Esophagus muscularis mucosa (tissue), 4 donors: ENCODE measurements at regions not wholly inside any gene's neighbourhood (a gene's known extent, or its start where the extent isn't known, plus 50 kb on each side); places are given as distances from the start of the nearest gene placed in this dataset.

ENCODE experiments used
- DNase-seq: peaks from one replicate; pipeline ENCODE4 v3.0.0-alpha.2; 2017; ENCODE audit errors: extremely low spot score
- H3K27ac ChIP-seq, 4 donors: fragments of 200-600 bp; sonication (generic); replicated peaks in 1 of 4; 1 replicate in 3 of 4; 2 replicates in 1 of 4; pipeline ENCODE4 v1.5.1; 2016 to 2019; ENCODE audit warnings: mild to moderate bottlenecking in 1 of 4
- H3K27me3 ChIP-seq, 4 donors: fragments of 200-600 bp; sonication (generic); one replicate each; pipeline versions ENCODE4 v1.5.1 to v1.6.0; 2016 to 2019
- H3K36me3 ChIP-seq, 4 donors: fragments of 200-600 bp; sonication (generic); one replicate each; pipeline ENCODE4 v1.5.1; 2016 to 2019
- H3K4me1 ChIP-seq, 4 donors: fragments of 200-600 bp; sonication (generic); one replicate each; pipeline ENCODE4 v1.5.1; 2016 to 2019
- H3K4me3 ChIP-seq, 4 donors: fragments of 200-600 bp; sonication (generic); 1 replicate in 2 of 4; 2 replicates in 2 of 4; pipeline ENCODE4 v1.5.1; 2016 to 2019; ENCODE audit warnings: mild to moderate bottlenecking in 4 of 4, moderate library complexity in 1 of 4
- H3K9me3 ChIP-seq, 4 donors: fragments of 200-600 bp; sonication (generic); 1 replicate in 3 of 4; 2 replicates in 1 of 4; pipeline ENCODE4 v1.5.1; 2016 to 2019
- EP300 ChIP-seq: sonication (generic); formaldehyde crosslinking; IDR thresholded peaks from one replicate; pipeline ENCODE4 v1.6.1; 2017; ENCODE audit warnings: antibody characterized with exemption
- POLR2A ChIP-seq: fragments of 450-650 bp; IDR thresholded peaks from one replicate; pipeline ENCODE4 v1.6.1; 2017; ENCODE audit warnings: antibody characterized with exemption, moderate library complexity, mild to moderate bottlenecking, low read depth
- POLR2AphosphoS5 ChIP-seq, 2 donors: sonication (generic); formaldehyde crosslinking; IDR thresholded peaks; one replicate each; pipeline ENCODE4 v1.6.1; 2017; ENCODE audit warnings: antibody characterized with exemption in 2 of 2
- WGBS: methylation state at CpG from one replicate; pipeline ENCODE4 v1.1.5; 2018; 5-methylcytosine and 5-hydroxymethylcytosine counted together
- intact Hi-C: fragments of 100-400 bp; cut with DNase I; formaldehyde crosslinking; loops from one replicate; pipeline ENCODE4 v1.15.1; 2023
- TF ChIP-seq, protein P1 (sequence below), 3 experiments: fragments of 200-600 bp in 2 of 3; fragments of 450-650 bp in 1 of 3; sonication (generic) in 2 of 3; IDR thresholded peaks; one replicate each; pipeline ENCODE4 v1.5.1; 2017 to 2019; ENCODE audit warnings: antibody characterized with exemption in 3 of 3, mild to moderate bottlenecking in 2 of 3, moderate library complexity in 1 of 3

DNA sequence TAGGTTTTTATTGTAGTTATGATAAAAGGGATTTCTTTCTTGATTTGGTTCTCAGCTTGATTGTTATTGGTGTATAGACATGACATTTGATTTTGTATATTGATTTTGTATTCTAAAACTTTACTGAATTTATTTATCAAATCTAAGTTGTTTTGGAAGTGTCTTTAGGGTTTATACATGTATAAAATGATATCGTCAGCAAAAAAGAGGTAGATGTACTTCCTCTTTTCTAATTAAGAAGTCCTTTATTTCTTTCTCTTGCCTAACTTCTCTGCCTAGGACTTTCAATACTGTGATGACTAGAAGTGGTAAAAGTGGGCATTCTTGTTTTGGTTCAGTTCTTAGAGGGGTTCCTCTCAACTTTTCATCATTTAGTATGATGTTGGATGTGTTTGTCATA, 487.3 kb upstream of the KIF2B start:
- H3K4me3 ChIP-seq, result no peak overlapping the region
- TF ChIP-seq, protein P1, sequence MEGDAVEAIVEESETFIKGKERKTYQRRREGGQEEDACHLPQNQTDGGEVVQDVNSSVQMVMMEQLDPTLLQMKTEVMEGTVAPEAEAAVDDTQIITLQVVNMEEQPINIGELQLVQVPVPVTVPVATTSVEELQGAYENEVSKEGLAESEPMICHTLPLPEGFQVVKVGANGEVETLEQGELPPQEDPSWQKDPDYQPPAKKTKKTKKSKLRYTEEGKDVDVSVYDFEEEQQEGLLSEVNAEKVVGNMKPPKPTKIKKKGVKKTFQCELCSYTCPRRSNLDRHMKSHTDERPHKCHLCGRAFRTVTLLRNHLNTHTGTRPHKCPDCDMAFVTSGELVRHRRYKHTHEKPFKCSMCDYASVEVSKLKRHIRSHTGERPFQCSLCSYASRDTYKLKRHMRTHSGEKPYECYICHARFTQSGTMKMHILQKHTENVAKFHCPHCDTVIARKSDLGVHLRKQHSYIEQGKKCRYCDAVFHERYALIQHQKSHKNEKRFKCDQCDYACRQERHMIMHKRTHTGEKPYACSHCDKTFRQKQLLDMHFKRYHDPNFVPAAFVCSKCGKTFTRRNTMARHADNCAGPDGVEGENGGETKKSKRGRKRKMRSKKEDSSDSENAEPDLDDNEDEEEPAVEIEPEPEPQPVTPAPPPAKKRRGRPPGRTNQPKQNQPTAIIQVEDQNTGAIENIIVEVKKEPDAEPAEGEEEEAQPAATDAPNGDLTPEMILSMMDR (IDR thresholded peaks at IDR 0.05), result no peak
- TF ChIP-seq POLR2A (no peak), POLR2AphosphoS5 (IDR thresholded peaks at IDR 0.05) (no peak), EP300 (no peak)
- H3K27ac ChIP-seq, result no peak overlapping the region
- H3K4me1 ChIP-seq, result no peaks in the 10 kb centered on the region
- H3K27me3 ChIP-seq, result no peaks in the 10 kb centered on the region
- H3K9me3 ChIP-seq, result peaks cover 0 to 5% (median 2%) of the 10 kb centered on the region in 4 donors
- H3K36me3 ChIP-seq, result no peaks in the 10 kb centered on the region
- DNase-seq, result no peak
- intact Hi-C loops, result no loop called here
- WGBS, result 97% methylated on average over 1 of the region's 1 CpG

DNA sequence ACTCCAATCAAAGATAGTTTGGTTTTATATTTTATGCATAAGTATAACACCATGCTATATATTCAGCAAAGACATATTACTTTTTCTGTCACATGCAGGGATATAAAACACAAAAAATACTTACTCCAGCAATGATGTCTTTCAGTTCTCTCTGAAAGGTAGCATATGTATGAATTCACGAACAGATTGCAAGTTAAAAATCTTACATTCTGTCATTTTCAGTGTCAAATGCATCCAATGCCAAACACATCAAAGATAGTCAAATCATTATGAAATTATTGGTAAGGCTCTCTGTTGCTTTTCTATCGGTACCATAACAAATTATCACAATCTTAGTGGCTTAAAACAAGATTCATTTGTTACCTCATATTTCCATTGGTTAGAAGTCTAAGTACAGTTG, 492.0 kb upstream of the KIF2B start:
- Histone ChIP-seq H3K4me1 (no peaks in the 10 kb centered on the region), H3K36me3 (no peaks in the 10 kb centered on the region), H3K9me3 (no peaks in the 10 kb centered on the region), H3K27ac (no peak overlapping the region), H3K27me3 (no peaks in the 10 kb centered on the region), H3K4me3 (no peak overlapping the region)
- DNase-seq, result no peak
- 88% methylated on average over 2 of the region's 2 CpGs for WGBS
- intact Hi-C loops, result no loop called here
- TF ChIP-seq, protein P1 (IDR thresholded peaks at IDR 0.05), result no peak
- TF ChIP-seq EP300, result no peak
- TF ChIP-seq POLR2AphosphoS5 (IDR thresholded peaks at IDR 0.05), result no peak
- no peak for TF ChIP-seq POLR2A

DNA sequence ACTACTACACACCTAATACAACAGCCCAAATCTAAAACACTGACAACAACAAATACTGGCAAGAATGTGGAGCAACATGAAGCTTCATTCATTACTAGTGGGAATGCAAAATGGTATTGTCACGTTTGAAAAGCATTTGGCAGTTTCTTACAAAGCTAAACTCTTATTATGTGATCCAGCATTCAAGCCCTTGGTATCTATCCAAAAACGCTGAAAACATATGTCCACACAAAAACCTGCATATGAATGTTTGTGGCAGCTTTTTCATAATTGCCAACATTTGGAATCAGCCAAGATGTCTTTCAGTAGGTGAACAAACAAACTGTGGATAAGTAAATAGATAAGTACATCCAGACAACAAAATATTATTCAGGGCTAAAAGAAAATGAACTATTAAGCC, 501.1 kb upstream of the KIF2B start:
- Histone ChIP-seq H3K9me3 (peaks cover 0 to 6% (median 0%) of the 10 kb centered on the region in 4 donors), H3K36me3 (no peaks in the 10 kb centered on the region), H3K4me1 (no peaks in the 10 kb centered on the region), H3K4me3 (no peak overlapping the region), H3K27me3 (no peaks in the 10 kb centered on the region), H3K27ac (no peak overlapping the region)
- DNase-seq, result no peak
- TF ChIP-seq POLR2AphosphoS5 (IDR thresholded peaks at IDR 0.05) (no peak), POLR2A (no peak), EP300 (no peak)
- TF ChIP-seq, protein P1 (IDR thresholded peaks at IDR 0.05), result no peak
- 71% methylated on average over 2 of the region's 2 CpGs for WGBS
- intact Hi-C loops, result no loop called here

DNA sequence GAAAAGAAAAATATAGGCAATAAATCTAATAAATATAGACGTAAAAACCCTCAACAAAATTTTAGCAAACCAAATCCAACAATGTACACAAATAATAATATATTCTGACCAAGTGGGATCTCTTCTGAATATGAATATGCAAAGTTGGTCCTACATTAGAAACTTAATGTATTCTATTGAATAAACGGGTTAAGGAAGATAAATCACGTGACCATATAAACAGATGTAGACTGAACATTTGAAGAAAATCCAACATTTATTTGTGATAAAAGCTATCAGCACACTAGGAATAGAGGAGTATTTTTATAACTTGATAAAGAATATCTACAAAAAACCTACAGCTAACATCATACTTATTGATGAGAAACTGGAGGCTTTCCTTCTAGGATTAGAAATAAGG, 502.8 kb upstream of the KIF2B start:
- H3K9me3 ChIP-seq, result peaks cover 0 to 13% (median 0%) of the 10 kb centered on the region in 4 donors
- no peaks in the 10 kb centered on the region for H3K4me1 ChIP-seq
- H3K27me3 ChIP-seq, result no peaks in the 10 kb centered on the region
- no peak overlapping the region for H3K4me3 ChIP-seq
- no peak overlapping the region for H3K27ac ChIP-seq
- TF ChIP-seq POLR2AphosphoS5 (IDR thresholded peaks at IDR 0.05) (no peak), POLR2A (no peak), EP300 (no peak)
- TF ChIP-seq, protein P1 (IDR thresholded peaks at IDR 0.05), result no peak
- intact Hi-C loops, result no loop called here
- 83% methylated on average over 3 of the region's 3 CpGs for WGBS
- no peaks in the 10 kb centered on the region for H3K36me3 ChIP-seq
- DNase-seq, result no peak

DNA sequence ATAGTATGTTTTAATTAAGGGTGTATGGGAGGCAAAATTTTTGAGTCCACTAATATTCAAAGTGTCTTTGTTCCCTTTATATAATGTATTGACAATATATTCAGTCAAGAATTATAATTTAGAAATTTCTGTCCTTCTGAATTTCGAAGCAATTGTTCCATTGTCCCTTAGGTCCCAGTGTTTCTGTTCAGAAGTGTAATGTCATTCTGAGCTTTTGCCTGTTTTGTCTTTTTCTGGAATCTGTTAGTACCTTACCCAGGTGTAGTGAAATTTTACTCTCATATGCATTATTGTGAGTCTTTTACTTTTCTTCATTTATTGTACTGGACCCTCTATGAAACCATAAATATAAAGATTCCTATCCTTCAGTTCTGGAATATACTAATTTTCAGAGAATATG, 505.7 kb upstream of the KIF2B start:
- Histone ChIP-seq H3K4me1 (no peaks in the 10 kb centered on the region), H3K9me3 (peaks cover 0 to 13% (median 0%) of the 10 kb centered on the region in 4 donors)

More for the DNA sequence above, 505.7 kb upstream of the KIF2B start:
- H3K4me3 ChIP-seq, result no peak overlapping the region
- H3K27me3 ChIP-seq, result no peaks in the 10 kb centered on the region
- TF ChIP-seq, protein P1 (IDR thresholded peaks at IDR 0.05), result no peak
- no peak for TF ChIP-seq EP300
- no peak for TF ChIP-seq POLR2A
- no peak for TF ChIP-seq POLR2AphosphoS5 (IDR thresholded peaks at IDR 0.05)
- WGBS, result 81% methylated on average over 1 of the region's 1 CpG
- intact Hi-C loops, result no loop called here
- no peak overlapping the region for H3K27ac ChIP-seq
- no peak for DNase-seq
- H3K36me3 ChIP-seq, result no peaks in the 10 kb centered on the region
